NCI-H1092 treated with DMSO at 0.1 percent for 48 hours (cell line): ENCODE measurements at regions not wholly inside any gene's neighbourhood (a gene's known extent, or its start where the extent isn't known, plus 50 kb on each side); places are given as distances from the start of the nearest gene placed in this dataset.
"Not testable (repeated sequence)": the region's sequence is repeated elsewhere in the genome, so short reads cannot be mapped to it uniquely, and the experiment has no call there.

Experiments used
- DNase-seq: peaks from one replicate; lab custom pipeline; 2025; lab: John Stamatoyannopoulos, UW

GRCh38 chr1:218874801-218875400, 298.8 kb upstream of the LYPLAL1 start:
- no peak for DNase-seq

DNA sequence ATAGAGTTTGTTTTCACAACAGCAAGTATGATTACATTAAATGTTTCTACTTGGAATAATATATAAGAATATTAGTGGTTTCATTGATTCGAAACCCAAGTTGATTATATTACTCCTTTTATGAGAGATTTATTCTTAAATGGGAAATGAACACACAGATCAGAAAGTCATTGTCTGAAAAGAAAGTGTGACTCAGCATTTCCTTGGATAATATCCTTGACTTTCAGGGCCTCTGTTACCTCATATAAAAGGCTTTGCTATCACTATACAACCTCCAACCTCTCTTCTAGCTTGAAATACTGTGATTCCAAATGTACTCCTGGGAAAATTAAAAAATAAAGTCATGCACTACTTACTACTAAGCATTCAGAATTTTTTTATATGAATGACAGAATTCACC, 295.3 kb upstream of the LYPLAL1 start:
- DNase-seq: no peak

DNA sequence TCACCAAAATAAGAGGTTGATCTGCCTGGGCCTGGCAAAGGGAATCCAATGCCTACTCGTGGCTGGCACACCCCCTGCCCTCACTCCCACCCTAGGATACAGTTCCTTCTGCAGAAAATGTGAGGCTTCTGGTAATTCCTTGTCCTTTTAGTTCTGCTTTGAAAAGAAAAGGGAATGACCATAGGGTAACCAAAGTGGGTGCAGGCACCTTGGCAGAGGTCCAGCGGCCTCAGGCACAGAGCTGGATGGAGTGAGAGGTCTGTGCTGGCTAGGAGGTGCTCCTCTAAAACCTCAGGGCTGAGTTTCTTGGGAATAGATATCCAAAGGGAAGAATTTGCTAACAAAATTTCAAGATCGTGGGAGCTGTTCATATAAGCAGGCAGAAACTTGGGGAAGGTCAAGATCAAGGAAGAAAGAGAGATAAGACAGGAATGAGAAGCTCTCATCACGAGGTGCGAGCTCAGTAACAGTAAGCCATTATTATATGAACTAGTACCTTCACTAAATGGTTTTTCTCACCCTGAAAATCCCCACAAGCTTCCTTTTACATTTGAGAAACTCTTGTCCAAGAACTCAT, 293.1 kb upstream of the LYPLAL1 start:
- DNase-seq: no peak

DNA sequence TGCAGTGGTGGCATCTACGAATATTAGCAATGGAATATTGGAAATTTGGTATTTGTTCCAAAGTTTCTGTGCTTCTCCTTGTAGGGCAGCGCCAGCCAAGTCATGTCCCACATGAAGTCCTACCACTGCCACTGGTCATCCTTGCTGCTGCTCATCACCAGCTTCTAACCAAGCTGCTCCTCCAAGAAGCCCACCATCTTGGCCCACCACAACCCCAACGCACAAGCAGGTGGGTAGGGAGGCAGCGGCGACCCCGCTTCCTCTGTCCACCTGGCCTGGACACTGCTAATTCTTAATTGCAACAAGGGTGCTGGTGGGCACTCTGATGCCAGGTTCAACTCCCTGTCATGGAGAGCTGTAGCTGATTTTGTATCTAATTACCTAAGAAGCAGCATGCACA, 291.2 kb upstream of the LYPLAL1 start:
- DNase-seq: no peak

GRCh38 chr1:218886101-218886871, 287.4 kb upstream of the LYPLAL1 start:
- DNase-seq: no peak

DNA sequence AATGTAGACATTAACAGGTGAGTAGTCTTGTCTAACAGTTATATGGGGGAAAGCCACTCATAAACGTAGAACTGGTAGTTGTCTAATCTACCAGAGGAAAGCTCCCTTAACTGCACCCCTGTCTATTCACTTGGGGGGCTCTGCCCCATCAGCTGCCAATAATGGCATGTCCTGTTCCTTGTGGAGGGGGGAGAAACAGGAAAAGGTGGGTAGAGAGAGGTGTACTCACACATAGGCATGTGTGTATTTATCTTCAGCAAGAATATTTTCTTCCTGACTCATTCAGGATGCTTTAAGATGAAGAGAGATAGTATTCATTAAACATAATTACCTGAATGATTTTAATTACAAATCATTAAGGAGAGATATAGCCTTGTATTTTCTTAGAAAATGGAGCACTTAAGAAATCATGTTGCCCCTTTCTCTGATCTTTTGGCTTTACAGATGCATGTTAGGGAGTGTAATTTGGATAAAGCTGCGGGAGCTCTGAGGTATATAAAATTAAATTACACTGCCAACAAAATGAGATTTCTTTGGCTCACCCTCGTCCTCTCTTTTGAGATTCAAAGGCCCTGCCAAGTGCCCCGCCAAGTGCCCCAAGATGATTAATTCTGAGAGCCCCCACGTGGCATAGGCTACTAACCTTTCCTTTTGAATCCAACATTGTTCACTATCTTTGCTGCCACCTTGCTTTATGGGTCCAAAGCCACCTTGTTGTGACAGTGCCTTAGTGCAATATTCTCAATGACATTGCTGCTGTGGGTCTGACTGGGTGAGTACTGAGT, 286.3 kb upstream of the LYPLAL1 start:
- no peak for DNase-seq

GRCh38 chr1:218890451-218890850, 283.2 kb upstream of the LYPLAL1 start:
- DNase-seq: no peak

- no peak for DNase-seq
Observed at GRCh38 chr1:218891577-218891976, 282.1 kb upstream of the LYPLAL1 start.

- DNase-seq: no peak
Observed at GRCh38 chr1:218895064-218895587, 278.6 kb upstream of the LYPLAL1 start.

DNA sequence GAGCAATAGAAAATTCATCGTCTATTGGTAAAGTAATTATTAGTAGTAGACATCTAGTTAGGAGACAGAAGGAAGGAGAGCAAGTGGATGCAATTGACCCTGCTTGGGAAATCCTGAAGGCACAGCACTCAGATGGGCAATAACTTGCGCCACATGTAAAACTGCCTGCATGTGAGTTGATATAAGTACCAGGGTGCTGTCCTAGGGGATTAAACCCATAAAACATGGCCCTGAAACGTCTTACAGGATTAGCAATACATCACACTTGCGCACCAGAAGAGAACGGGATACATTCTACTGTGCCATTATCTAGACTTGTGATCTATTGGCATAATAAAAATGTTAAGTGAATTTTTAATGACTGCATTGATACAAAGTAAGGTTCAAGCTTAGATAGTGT, 277.5 kb upstream of the LYPLAL1 start:
- DNase-seq: no peak

DNA sequence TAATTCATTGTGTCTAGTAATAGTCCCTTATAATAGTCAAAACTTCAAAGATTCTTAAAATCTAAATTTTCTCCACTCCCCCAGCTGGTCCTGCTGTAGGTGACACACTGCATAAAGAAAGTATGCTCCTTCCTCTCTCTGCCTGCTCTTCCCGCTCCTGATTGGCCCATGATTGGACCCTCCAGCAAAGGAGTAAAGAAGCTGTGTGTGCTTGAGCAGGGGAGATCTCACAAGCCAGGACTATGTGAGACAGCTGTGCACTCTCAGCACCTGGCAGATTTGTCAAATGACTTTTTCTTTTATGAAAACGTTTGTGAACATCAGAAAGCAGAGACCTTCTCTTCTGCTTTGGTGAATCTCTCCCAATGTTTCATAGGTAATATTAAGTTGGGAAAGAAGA, 274.8 kb upstream of the LYPLAL1 start:
- no peak for DNase-seq

GRCh38 chr1:218900615-218901014, 273.1 kb upstream of the LYPLAL1 start:
- DNase-seq: no peak

DNA sequence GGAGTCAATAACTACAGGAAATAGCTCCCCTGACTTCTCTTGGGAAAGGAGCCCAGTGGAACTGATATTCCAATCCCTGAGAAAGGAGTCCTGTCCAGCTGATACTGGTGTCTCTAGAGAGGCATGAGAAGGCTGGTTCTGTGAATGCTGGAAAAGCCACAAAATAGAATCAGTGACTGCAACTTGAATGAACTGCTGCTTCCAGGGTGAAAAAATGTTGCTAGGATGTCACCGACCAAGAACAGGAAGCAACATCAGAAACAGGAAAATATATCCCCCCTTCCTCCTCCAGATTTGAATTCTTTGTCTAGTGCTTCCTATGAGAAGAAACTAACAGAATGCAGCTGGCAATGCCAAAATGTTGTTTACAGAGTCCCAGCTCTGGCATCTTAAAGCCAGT, 269.3 kb upstream of the LYPLAL1 start:
- no peak for DNase-seq

DNA sequence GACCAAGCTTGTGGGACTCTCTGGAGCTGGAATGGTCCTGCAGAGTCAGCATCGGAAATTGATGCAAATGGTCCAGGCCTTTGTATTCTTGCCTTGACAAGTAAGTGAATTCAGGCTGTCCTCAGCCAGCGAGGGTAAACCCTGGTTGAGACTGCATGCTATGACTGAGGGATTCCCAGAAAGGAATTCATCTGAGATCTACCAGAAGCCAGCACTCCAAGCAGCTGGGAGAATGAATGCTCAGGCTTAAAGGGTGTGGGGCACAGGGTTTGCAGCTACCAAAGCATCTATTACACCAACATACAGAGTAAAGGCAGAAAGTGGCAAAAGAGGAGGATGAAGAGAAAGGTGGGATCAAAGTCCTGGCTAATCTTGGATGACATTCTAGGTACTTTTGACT, 257.0 kb upstream of the LYPLAL1 start:
- DNase-seq: no peak

DNA sequence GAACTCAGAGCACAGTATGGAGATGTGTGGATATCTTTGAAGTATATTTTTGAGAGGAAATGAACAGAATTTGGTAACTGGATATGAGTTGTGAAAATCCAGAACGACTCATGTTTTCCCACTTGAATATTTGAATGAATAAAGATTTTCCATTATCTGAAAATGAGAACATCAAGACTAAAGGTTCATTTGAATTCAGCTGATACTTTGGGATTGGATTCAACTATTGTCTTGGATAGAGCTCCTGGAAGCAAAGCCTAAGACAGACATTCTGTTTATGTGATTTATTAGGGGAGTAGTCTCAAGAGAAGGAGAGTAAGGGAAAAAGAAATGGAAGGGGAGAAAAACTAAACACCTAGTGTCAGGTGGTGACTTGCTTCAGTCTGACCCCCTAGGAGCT, 256.0 kb upstream of the LYPLAL1 start:
- no peak for DNase-seq

DNA sequence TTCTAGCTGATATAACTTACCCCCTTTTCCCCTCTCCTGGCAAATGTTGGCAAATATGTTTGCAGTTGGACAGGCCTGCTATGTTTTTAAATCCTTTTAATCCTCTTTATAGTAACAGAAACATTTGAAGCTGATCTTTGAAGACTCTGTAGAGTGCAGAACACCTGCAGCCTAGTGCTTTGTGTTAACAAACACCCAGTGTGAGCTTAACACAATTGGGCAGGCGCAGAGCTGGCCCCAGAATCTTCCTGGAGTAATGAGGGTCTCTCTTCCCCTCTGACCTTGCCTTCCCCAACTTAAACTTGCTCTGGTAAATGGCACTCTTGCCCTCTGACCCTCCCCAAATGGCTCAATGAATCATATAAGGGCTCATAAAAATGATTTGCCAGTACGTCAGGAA, 247.9 kb upstream of the LYPLAL1 start:
- no peak for DNase-seq

- DNase-seq: no peak
Observed at GRCh38 chr1:218926631-218927030, 247.0 kb upstream of the LYPLAL1 start.

GRCh38 chr1:218930000-218930399, 243.7 kb upstream of the LYPLAL1 start:
- no peak for DNase-seq

- DNase-seq: no peak
Observed at GRCh38 chr1:218930472-218931241, 243.0 kb upstream of the LYPLAL1 start.

DNA sequence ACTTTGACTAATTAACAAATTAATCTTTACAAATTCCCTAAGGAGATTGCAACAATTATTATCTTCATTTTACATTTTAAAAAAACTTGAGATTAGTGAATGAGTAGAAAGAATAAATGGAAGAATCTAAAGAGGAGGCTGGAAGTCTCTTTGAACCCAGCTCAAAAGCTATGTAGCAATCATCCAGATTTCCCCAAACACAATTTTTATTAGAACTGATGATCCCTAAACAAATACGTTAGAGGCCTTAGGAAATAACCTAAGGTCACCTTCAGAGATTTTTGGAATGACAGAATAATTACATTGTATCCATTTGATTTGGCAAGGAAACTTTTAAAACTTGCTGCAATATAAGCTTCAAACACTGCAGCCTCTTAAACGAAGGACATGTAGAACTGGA, 242.4 kb upstream of the LYPLAL1 start:
- no peak for DNase-seq

DNA sequence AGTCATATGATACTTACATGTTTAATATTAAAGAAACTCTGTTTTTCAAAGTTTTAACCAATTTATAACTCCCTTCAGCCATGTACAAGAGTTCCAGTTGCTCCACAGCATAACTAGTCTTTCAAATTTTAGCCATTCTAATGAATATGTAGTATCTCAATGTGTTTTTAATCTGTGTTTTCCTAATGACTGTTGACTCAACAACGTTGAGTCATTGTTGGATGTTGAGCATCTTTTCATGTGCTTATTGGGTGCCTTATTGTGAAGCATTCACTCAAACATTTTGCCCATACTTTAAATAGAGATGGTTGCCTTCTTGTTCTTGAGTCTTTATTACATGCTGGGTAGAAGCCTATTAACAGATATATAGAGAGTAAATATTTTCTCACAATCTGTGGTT, 240.2 kb upstream of the LYPLAL1 start:
- no peak for DNase-seq

GRCh38 chr1:218935408-218935807, 238.3 kb upstream of the LYPLAL1 start:
- DNase-seq: not testable (repeated sequence)
